Colonic mucosa (tissue), 4 donors: ENCODE measurements at regions not wholly inside any gene's neighbourhood (a gene's known extent, or its start where the extent isn't known, plus 50 kb on each side); places are given as distances from the start of the nearest gene placed in this dataset.
"Not testable (repeated sequence)": the region's sequence is repeated elsewhere in the genome, so short reads cannot be mapped to it uniquely, and the experiment has no call there.

ENCODE experiments used
- DNase-seq: peaks from one replicate; pipeline ENCODE4 v3.0.0-alpha.2; 2020
- H3K27ac ChIP-seq: fragments of 200-600 bp; one replicate; pipeline ENCODE4 v1.8.0; 2021
- H3K27me3 ChIP-seq: fragments of 200-600 bp; one replicate; pipeline ENCODE4 v1.8.0; 2021
- H3K36me3 ChIP-seq: fragments of 200-600 bp; one replicate; pipeline ENCODE4 v1.8.0; 2021
- H3K4me1 ChIP-seq: fragments of 200-600 bp; one replicate; pipeline ENCODE4 v1.8.0; 2021; ENCODE audit warnings: mild to moderate bottlenecking
- H3K4me3 ChIP-seq: fragments of 200-600 bp; one replicate; pipeline ENCODE4 v1.8.0; 2021
- H3K9ac ChIP-seq, 2 donors: one replicate each; pipeline ENCODE4 v1.7.0; 2013; ENCODE audit warnings: control low read depth in 2 of 2, low read depth in 2 of 2, low read length in 2 of 2
- H3K9me3 ChIP-seq: fragments of 200-600 bp; one replicate; pipeline ENCODE4 v1.8.0; 2021
- CTCF ChIP-seq: fragments of 200-600 bp; IDR thresholded peaks from one replicate; pipeline ENCODE4 v1.8.0; 2022; ENCODE audit warnings: antibody characterized with exemption, mild to moderate bottlenecking
- intact Hi-C: fragments of 100-400 bp; cut with DNase I; formaldehyde crosslinking; loops from one replicate; pipeline ENCODE4 v1.14.1; 2022
- donor health status: healthy.
- donor health status: DM: no; HTN: no; CAD: no.
- donor health status: DM: no; HTN: no; CAD: no.

GRCh38 chr20:47984437-47984836 lies 199.2 kb upstream of the SULF2 start:
- H3K9me3 ChIP-seq = no peaks in the 10 kb centered on the region
- no peak overlapping the region for H3K9ac ChIP-seq
- intact Hi-C loops = no loop called here
- H3K27me3 ChIP-seq = no peaks in the 10 kb centered on the region
- TF ChIP-seq CTCF = no peak
- no peak for DNase-seq
- H3K4me3 ChIP-seq = no peak overlapping the region
- no peak overlapping the region for H3K27ac ChIP-seq
- H3K36me3 ChIP-seq = no peaks in the 10 kb centered on the region
- no peaks in the 10 kb centered on the region for H3K4me1 ChIP-seq

- DNase-seq, H3K27ac ChIP-seq, H3K36me3 ChIP-seq, H3K27me3 ChIP-seq, H3K9me3 ChIP-seq, intact Hi-C loops, H3K4me1 ChIP-seq, H3K9ac ChIP-seq, H3K4me3 ChIP-seq: not testable (repeated sequence)
Observed at GRCh38 chr20:47983642-47984041, 198.4 kb upstream of the SULF2 start.

- TF ChIP-seq CTCF = no peak
- Histone ChIP-seq H3K9me3 (no peaks in the 10 kb centered on the region), H3K9ac (no peak overlapping the region)
Observed at GRCh38 chr20:47982574-47983360, 197.5 kb upstream of the SULF2 start.

GRCh38 chr20:47981222-47981621 lies 195.9 kb upstream of the SULF2 start:
- Histone ChIP-seq H3K36me3 (no peaks in the 10 kb centered on the region), H3K27me3 (no peaks in the 10 kb centered on the region), H3K9ac (no peak overlapping the region), H3K4me1 (no peaks in the 10 kb centered on the region), H3K27ac (no peak overlapping the region), H3K4me3 (no peak overlapping the region), H3K9me3 (no peaks in the 10 kb centered on the region)
- no peak for TF ChIP-seq CTCF
- intact Hi-C loops = no loop called here
- no peak for DNase-seq

More at GRCh38 chr20:47982574-47983360, 197.5 kb upstream of the SULF2 start:
- intact Hi-C loops = no loop called here
- H3K4me3 ChIP-seq = no peak overlapping the region
- no peaks in the 10 kb centered on the region for H3K36me3 ChIP-seq
- DNase-seq = no peak
- H3K27ac ChIP-seq = no peak overlapping the region
- H3K27me3 ChIP-seq = no peaks in the 10 kb centered on the region
- H3K4me1 ChIP-seq = no peaks in the 10 kb centered on the region

- no peaks in the 10 kb centered on the region for H3K9me3 ChIP-seq
- no peaks in the 10 kb centered on the region for H3K36me3 ChIP-seq
- no peak overlapping the region for H3K9ac ChIP-seq
- no peak overlapping the region for H3K27ac ChIP-seq
- DNase-seq = no peak
- no peak overlapping the region for H3K4me3 ChIP-seq
- H3K4me1 ChIP-seq = no peaks in the 10 kb centered on the region
- intact Hi-C loops = no loop called here
- TF ChIP-seq CTCF = no peak
- H3K27me3 ChIP-seq = no peaks in the 10 kb centered on the region
Observed at GRCh38 chr20:47980336-47981177, 195.3 kb upstream of the SULF2 start.

- DNase-seq, H3K4me3 ChIP-seq, H3K27me3 ChIP-seq, H3K9ac ChIP-seq, intact Hi-C loops, H3K27ac ChIP-seq, H3K36me3 ChIP-seq, H3K9me3 ChIP-seq, H3K4me1 ChIP-seq: not testable (repeated sequence)
Observed at GRCh38 chr20:47979361-47980095, 194.2 kb upstream of the SULF2 start.

- H3K9ac ChIP-seq, H3K9me3 ChIP-seq, H3K27ac ChIP-seq, intact Hi-C loops, DNase-seq, H3K4me3 ChIP-seq, H3K27me3 ChIP-seq, H3K4me1 ChIP-seq, H3K36me3 ChIP-seq: not testable (repeated sequence)
Observed at GRCh38 chr20:47978428-47979120, 193.3 kb upstream of the SULF2 start.

GRCh38 chr20:47977789-47978252 lies 192.5 kb upstream of the SULF2 start:
- H3K4me1 ChIP-seq, H3K9ac ChIP-seq, H3K36me3 ChIP-seq, intact Hi-C loops, H3K27ac ChIP-seq, H3K27me3 ChIP-seq, H3K9me3 ChIP-seq, H3K4me3 ChIP-seq, DNase-seq: not testable (repeated sequence)
